SK-N-MC (cell line): ENCODE measurements at regions not wholly inside any gene's neighbourhood (a gene's known extent, or its start where the extent isn't known, plus 50 kb on each side); places are given as distances from the start of the nearest gene placed in this dataset.

ENCODE experiments used
- EZH2 ChIP-seq: fragments of 200-600 bp; sonication (generic); IDR thresholded peaks from one replicate; pipeline ENCODE4 v1.6.1; 2017; ENCODE audit warnings: antibody characterized with exemption
- POLR2AphosphoS5 ChIP-seq: IDR thresholded peaks from 2 replicates; pipeline ENCODE4 v1.6.1; 2012; ENCODE audit warnings: mild to moderate bottlenecking, low read depth, low read length, borderline replicate concordance

DNA sequence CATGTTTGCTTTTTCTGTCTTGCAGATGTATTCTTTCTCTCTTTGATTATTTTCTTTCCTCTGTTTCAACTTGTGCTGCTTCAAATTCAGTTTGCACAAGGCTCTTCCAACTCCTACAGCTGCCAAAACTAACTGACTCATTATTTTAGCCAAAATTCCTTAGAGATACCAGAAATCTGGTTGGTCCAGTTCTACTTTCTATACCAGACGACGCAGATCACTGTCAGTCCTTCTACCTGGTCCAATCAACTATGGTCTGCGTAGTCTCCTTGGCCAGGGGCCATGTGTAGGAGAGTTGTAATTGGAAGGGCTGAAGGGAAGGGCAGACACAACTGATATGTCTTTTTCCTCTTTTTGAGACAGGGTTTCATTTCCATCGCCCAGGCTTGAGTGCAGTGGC, 51.9 kb upstream of the JAK2 start:
- no peak for TF ChIP-seq POLR2AphosphoS5
- TF ChIP-seq EZH2, result no peak
